ENCODE measurements at regions not wholly inside any gene's neighbourhood (a gene's known extent, or its start where the extent isn't known, plus 50 kb on each side); places are given as distances from the start of the nearest gene placed in this dataset.

GRCh38 chr14:60566101-60566500 lies 57.2 kb downstream of the SIX6 start:
- TF ChIP-seq ATF2 (CRISPR knock-in tag; IDR thresholded peaks at IDR 0.05; ENCODE audit: borderline replicate concordance, low read depth), result no peak
- TF ChIP-seq CTCF (IDR thresholded peaks at IDR 0.05), result no peak
- no peak for TF ChIP-seq ELF4 (CRISPR knock-in tag; IDR thresholded peaks at IDR 0.05; ENCODE audit: low read depth)
